NCI-H2227 (cell line): ENCODE measurements at regions not wholly inside any gene's neighbourhood (a gene's known extent, or its start where the extent isn't known, plus 50 kb on each side); places are given as distances from the start of the nearest gene placed in this dataset.
"Not testable (repeated sequence)": the region's sequence is repeated elsewhere in the genome, so short reads cannot be mapped to it uniquely, and the experiment has no call there.

Experiments used
- DNase-seq: peaks from one replicate; lab custom pipeline; 2025; ENCODE audit not compliant: unreplicated experiment; lab: John Stamatoyannopoulos, UW

GRCh38 chr12:72863671-72864070 is 591.5 kb downstream of the TRHDE start:
- DNase-seq, result no peak

GRCh38 chr12:72865921-72866320 is 593.8 kb downstream of the TRHDE start:
- DNase-seq, result no peak

- DNase-seq, result no peak
Observed at GRCh38 chr12:72869024-72869423, 596.9 kb downstream of the TRHDE start.

GRCh38 chr12:72872238-72872887 is 600.2 kb downstream of the TRHDE start:
- DNase-seq, result peak; percentile 73

GRCh38 chr12:72872996-72873395 is 600.8 kb downstream of the TRHDE start:
- peak; percentile 51 for DNase-seq

- no peak for DNase-seq
Observed at GRCh38 chr12:72876092-72876491, 603.9 kb downstream of the TRHDE start.

GRCh38 chr12:72888693-72889092 is 616.5 kb downstream of the TRHDE start:
- DNase-seq, result no peak

- no peak for DNase-seq
Observed at GRCh38 chr12:72889791-72890190, 617.6 kb downstream of the TRHDE start.

- peak; percentile 4 for DNase-seq
Observed at GRCh38 chr12:72901685-72902084, 629.5 kb downstream of the TRHDE start.

- no peak for DNase-seq
Observed at GRCh38 chr12:72925716-72926115, 653.5 kb downstream of the TRHDE start.

GRCh38 chr12:72931838-72932237 is 659.7 kb downstream of the TRHDE start:
- DNase-seq, result not testable (repeated sequence)

- peak; percentile 7 for DNase-seq
Observed at GRCh38 chr12:72937486-72937885, 665.3 kb downstream of the TRHDE start.

GRCh38 chr12:72957454-72957853 is 685.3 kb downstream of the TRHDE start:
- no peak for DNase-seq

GRCh38 chr12:72966684-72967083 is 694.5 kb downstream of the TRHDE start:
- no peak for DNase-seq

- no peak for DNase-seq
Observed at GRCh38 chr12:72974954-72975555, 702.9 kb downstream of the TRHDE start.

- no peak for DNase-seq
Observed at GRCh38 chr12:72978999-72979398, 706.8 kb downstream of the TRHDE start.

GRCh38 chr12:72982356-72982755 is 710.2 kb downstream of the TRHDE start:
- no peak for DNase-seq

GRCh38 chr12:72986963-72987362 is 714.8 kb downstream of the TRHDE start:
- DNase-seq, result no peak

- DNase-seq, result no peak
Observed at GRCh38 chr12:72989458-72989947, 717.3 kb downstream of the TRHDE start.

- not testable (repeated sequence) for DNase-seq
Observed at GRCh38 chr12:72995029-72995428, 722.9 kb downstream of the TRHDE start.

GRCh38 chr12:72995616-72996015 is 723.4 kb downstream of the TRHDE start:
- no peak for DNase-seq

- DNase-seq, result not testable (repeated sequence)
Observed at GRCh38 chr12:73001806-73002205, 729.6 kb downstream of the TRHDE start.

GRCh38 chr12:73002504-73002903 is 730.3 kb downstream of the TRHDE start:
- not testable (repeated sequence) for DNase-seq
